GM12873 (cell line): ENCODE measurements at regions not wholly inside any gene's neighbourhood (a gene's known extent, or its start where the extent isn't known, plus 50 kb on each side); places are given as distances from the start of the nearest gene placed in this dataset.

ENCODE experiments used
- TF ChIP-seq, protein P1 (sequence below): IDR thresholded peaks from 2 replicates; pipeline ENCODE4 v1.5.1; 2012; ENCODE audit warnings: low read depth, mild to moderate bottlenecking, moderate library complexity, low read length, control low read depth; ENCODE audit not compliant: insufficient read depth; ENCODE audit errors: missing control alignments

- TF ChIP-seq, protein P1, sequence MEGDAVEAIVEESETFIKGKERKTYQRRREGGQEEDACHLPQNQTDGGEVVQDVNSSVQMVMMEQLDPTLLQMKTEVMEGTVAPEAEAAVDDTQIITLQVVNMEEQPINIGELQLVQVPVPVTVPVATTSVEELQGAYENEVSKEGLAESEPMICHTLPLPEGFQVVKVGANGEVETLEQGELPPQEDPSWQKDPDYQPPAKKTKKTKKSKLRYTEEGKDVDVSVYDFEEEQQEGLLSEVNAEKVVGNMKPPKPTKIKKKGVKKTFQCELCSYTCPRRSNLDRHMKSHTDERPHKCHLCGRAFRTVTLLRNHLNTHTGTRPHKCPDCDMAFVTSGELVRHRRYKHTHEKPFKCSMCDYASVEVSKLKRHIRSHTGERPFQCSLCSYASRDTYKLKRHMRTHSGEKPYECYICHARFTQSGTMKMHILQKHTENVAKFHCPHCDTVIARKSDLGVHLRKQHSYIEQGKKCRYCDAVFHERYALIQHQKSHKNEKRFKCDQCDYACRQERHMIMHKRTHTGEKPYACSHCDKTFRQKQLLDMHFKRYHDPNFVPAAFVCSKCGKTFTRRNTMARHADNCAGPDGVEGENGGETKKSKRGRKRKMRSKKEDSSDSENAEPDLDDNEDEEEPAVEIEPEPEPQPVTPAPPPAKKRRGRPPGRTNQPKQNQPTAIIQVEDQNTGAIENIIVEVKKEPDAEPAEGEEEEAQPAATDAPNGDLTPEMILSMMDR, result no peak
Measured at GRCh38 chr4:14215116-14215770, 587.7 kb upstream of the BOD1L1 start.

DNA sequence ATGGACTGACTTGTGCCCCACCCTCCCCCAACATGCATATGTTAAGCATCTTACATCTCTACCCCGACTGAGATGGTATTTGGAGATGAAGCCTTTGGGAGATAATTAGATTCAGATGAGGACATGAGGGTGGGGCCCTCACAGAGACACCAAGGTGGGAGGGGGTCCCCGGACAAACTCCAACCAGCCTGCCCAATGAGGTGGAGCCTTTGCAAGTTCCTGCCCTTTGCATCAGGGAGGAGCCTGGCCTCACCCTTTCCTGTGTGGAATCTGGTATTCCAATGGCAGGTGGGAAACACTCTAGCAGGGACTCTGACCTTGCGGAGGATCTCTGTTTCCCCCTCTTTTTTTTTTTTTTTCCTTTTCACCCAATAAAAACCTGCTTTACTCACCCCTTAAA, 589.9 kb upstream of the BOD1L1 start:
- TF ChIP-seq, protein P1, result no peak

- TF ChIP-seq, protein P1, result no peak
Measured at GRCh38 chr4:14218641-14219040, 591.1 kb upstream of the BOD1L1 start.

GRCh38 chr4:14221176-14221575, 593.7 kb upstream of the BOD1L1 start:
- TF ChIP-seq, protein P1, result no peak

- TF ChIP-seq, protein P1, result no peak
Measured at GRCh38 chr4:14222377-14223029, 595.0 kb upstream of the BOD1L1 start.

GRCh38 chr4:14223461-14223860, 595.9 kb upstream of the BOD1L1 start:
- TF ChIP-seq, protein P1, result no peak

DNA sequence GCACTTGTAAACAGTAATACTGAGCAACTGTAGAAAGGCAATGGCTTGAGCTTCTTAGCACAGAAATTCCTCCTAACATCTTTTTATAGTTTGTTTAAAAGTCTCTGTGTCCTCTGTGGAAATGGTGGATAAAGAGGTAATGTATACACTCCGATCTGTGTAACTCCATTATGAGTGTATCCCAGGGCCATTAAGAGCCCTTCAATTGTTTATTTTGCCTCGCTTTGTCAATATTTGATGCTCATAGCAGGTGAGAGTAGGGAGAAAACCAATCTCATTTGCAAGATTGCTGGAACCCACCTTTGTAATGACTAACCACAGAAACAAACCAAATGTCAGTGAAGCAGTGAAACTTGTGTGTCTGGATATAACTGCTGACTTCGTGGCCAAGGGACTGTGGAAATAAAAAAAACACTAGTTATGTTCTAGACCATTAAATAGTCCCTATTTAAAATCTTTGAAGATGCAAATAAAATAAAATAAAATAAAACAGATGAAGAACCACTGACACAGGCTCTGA, 598.2 kb upstream of the BOD1L1 start:
- TF ChIP-seq, protein P1, result no peak
